Tibial nerve (tissue), 4 donors: ENCODE measurements at regions not wholly inside any gene's neighbourhood (a gene's known extent, or its start where the extent isn't known, plus 50 kb on each side); places are given as distances from the start of the nearest gene placed in this dataset.

ENCODE experiments used
- DNase-seq, 2 donors: peaks; one replicate each; pipeline ENCODE4 v3.0.0-alpha.2; 2019; ENCODE audit warnings: low spot score in 2 of 2
- H3K27ac ChIP-seq, 4 donors: fragments of 200-600 bp; sonication (generic) in 3 of 4; one replicate each; pipeline ENCODE4 v1.5.1; 2017 to 2019; ENCODE audit warnings: mild to moderate bottlenecking in 1 of 4
- H3K27me3 ChIP-seq, 2 donors: fragments of 200-600 bp; sonication (generic) in 1 of 2; one replicate each; pipeline versions ENCODE4 v1.5.1 to v1.6.0; 2017 to 2019
- H3K36me3 ChIP-seq, 3 donors: fragments of 200-600 bp; sonication (generic); one replicate each; pipeline ENCODE4 v1.5.1; 2018 to 2019
- H3K4me1 ChIP-seq, 4 donors: fragments of 200-600 bp; sonication (generic) in 3 of 4; one replicate each; pipeline ENCODE4 v1.5.1; 2017 to 2019
- H3K4me3 ChIP-seq, 4 donors: fragments of 200-600 bp; sonication (generic) in 3 of 4; one replicate each; pipeline ENCODE4 v1.5.1; 2017 to 2019; ENCODE audit warnings: mild to moderate bottlenecking in 1 of 4, moderate library complexity in 1 of 4
- H3K9me3 ChIP-seq, 4 donors: fragments of 200-600 bp; sonication (generic) in 3 of 4; one replicate each; pipeline ENCODE4 v1.5.1; 2017 to 2019
- CTCF ChIP-seq, 5 experiments: fragments of 200-600 bp in 3 of 5; fragments of 450-650 bp in 2 of 5; sonication (generic) in 3 of 5; IDR thresholded peaks; one replicate each; pipeline ENCODE4 v1.5.1; 2016 to 2019; ENCODE audit warnings: antibody characterized with exemption in 5 of 5, mild to moderate bottlenecking in 3 of 5, moderate library complexity in 2 of 5
- EP300 ChIP-seq, 2 donors: sonication (generic); formaldehyde crosslinking; IDR thresholded peaks; one replicate each; pipeline ENCODE4 v1.6.1; 2017; ENCODE audit warnings: antibody characterized with exemption in 2 of 2, mild to moderate bottlenecking in 1 of 2
- POLR2A ChIP-seq, 2 donors: fragments of 450-650 bp; IDR thresholded peaks; one replicate each; pipeline ENCODE4 v1.6.1; 2017; ENCODE audit warnings: antibody characterized with exemption in 2 of 2, mild to moderate bottlenecking in 2 of 2, moderate library complexity in 2 of 2
- WGBS, 2 donors: methylation state at CpG; one replicate each; pipeline ENCODE4 v1.1.5; 2018; 5-methylcytosine and 5-hydroxymethylcytosine counted together

GRCh38 chr15:87527875-87528274 is 728.7 kb downstream of the NTRK3 start:
- no peaks in the 10 kb centered on the region for H3K27me3 ChIP-seq
- no peaks in the 10 kb centered on the region for H3K9me3 ChIP-seq
- no peaks in the 10 kb centered on the region for H3K36me3 ChIP-seq
- no peak for DNase-seq
- no peak overlapping the region for H3K27ac ChIP-seq
- 80 to 95% methylated on average over 2 of the region's 2 CpGs for WGBS, 2 donors
- no peaks in the 10 kb centered on the region for H3K4me1 ChIP-seq
- no peak for TF ChIP-seq CTCF (IDR thresholded peaks at IDR 0.05)
- TF ChIP-seq EP300 (IDR thresholded peaks at IDR 0.05) = no peak
- TF ChIP-seq POLR2A (IDR thresholded peaks at IDR 0.05) = no peak
- no peak overlapping the region for H3K4me3 ChIP-seq

GRCh38 chr15:87527416-87527815 is 729.1 kb downstream of the NTRK3 start:
- TF ChIP-seq EP300 (IDR thresholded peaks at IDR 0.05) (no peak), CTCF (IDR thresholded peaks at IDR 0.05) (no peak), POLR2A (IDR thresholded peaks at IDR 0.05) (no peak)
- Histone ChIP-seq H3K27me3 (no peaks in the 10 kb centered on the region), H3K9me3 (no peaks in the 10 kb centered on the region), H3K27ac (no peak overlapping the region), H3K4me1 (no peaks in the 10 kb centered on the region), H3K36me3 (no peaks in the 10 kb centered on the region), H3K4me3 (no peak overlapping the region)
- no peak for DNase-seq
- WGBS, 2 donors = 91 to 96% methylated on average over 4 of the region's 4 CpGs

- no peak for TF ChIP-seq CTCF (IDR thresholded peaks at IDR 0.05)
- Histone ChIP-seq H3K4me1 (peaks cover 0 to 8% (median 0%) of the 10 kb centered on the region in 4 donors), H3K9me3 (no peaks in the 10 kb centered on the region), H3K4me3 (no peak overlapping the region), H3K36me3 (no peaks in the 10 kb centered on the region), H3K27me3 (no peaks in the 10 kb centered on the region), H3K27ac (no peak overlapping the region)
- no peak for DNase-seq
- WGBS, 2 donors = 62 to 64% methylated on average over 2 of the region's 2 CpGs
Measured at GRCh38 chr15:87523516-87523915, 733.0 kb downstream of the NTRK3 start.

- no peak overlapping the region for H3K27ac ChIP-seq
Measured at GRCh38 chr15:87522997-87523396, 733.5 kb downstream of the NTRK3 start.

GRCh38 chr15:87518957-87519356 is 737.6 kb downstream of the NTRK3 start:
- H3K27me3 ChIP-seq = no peaks in the 10 kb centered on the region
- no peak overlapping the region for H3K27ac ChIP-seq
- no peak overlapping the region for H3K4me3 ChIP-seq
- WGBS, 2 donors = 76 to 86% methylated on average over 3 of the region's 3 CpGs
- no peak for DNase-seq
- H3K9me3 ChIP-seq = no peaks in the 10 kb centered on the region
- no peaks in the 10 kb centered on the region for H3K36me3 ChIP-seq
- H3K4me1 ChIP-seq = peaks cover 0 to 8% (median 0%) of the 10 kb centered on the region in 4 donors
- TF ChIP-seq EP300 (IDR thresholded peaks at IDR 0.05) = no peak
- no peak for TF ChIP-seq POLR2A (IDR thresholded peaks at IDR 0.05)
- TF ChIP-seq CTCF (IDR thresholded peaks at IDR 0.05) = no peak

More at GRCh38 chr15:87522997-87523396, 733.5 kb downstream of the NTRK3 start:
- Histone ChIP-seq H3K4me3 (no peak overlapping the region), H3K9me3 (no peaks in the 10 kb centered on the region), H3K4me1 (peaks cover 0 to 8% (median 0%) of the 10 kb centered on the region in 4 donors), H3K27me3 (no peaks in the 10 kb centered on the region), H3K36me3 (no peaks in the 10 kb centered on the region)
- DNase-seq = no peak
- TF ChIP-seq CTCF (IDR thresholded peaks at IDR 0.05) = no peak
- no peak for TF ChIP-seq EP300 (IDR thresholded peaks at IDR 0.05)
- TF ChIP-seq POLR2A (IDR thresholded peaks at IDR 0.05) = no peak
- 78 to 79% methylated on average over 1 of the region's 1 CpG for WGBS, 2 donors
